HG03432 (cell line): ENCODE measurements at regions not wholly inside any gene's neighbourhood (a gene's known extent, or its start where the extent isn't known, plus 50 kb on each side); places are given as distances from the start of the nearest gene placed in this dataset.

Experiments used
- ATAC-seq: cut with Tn5 transposase; IDR thresholded peaks from one replicate; pipeline ENCODE4 v1.9.1; 2021; ENCODE audit warnings: mild to moderate bottlenecking, moderate library complexity; ENCODE audit not compliant: unreplicated experiment

DNA sequence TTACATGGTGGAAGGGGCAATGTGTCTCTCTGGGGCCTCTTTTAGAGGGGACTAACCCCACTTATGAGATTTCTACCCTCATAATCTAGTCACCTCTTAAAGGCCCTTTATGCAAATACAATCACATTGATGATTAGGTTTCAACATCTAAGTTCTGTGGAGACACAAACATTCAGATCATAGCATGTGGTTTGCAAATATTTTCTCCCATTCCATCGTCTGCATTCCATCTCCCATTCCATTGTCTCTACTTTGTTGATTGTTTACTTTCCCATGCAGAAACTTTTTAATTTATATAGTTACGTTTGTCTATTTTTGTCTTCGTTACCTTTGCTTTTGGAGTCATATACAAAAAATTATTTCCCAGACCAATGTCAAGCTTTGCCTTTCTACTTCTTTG lies 927.5 kb upstream of the INTU start:
- ATAC-seq, result no peak

DNA sequence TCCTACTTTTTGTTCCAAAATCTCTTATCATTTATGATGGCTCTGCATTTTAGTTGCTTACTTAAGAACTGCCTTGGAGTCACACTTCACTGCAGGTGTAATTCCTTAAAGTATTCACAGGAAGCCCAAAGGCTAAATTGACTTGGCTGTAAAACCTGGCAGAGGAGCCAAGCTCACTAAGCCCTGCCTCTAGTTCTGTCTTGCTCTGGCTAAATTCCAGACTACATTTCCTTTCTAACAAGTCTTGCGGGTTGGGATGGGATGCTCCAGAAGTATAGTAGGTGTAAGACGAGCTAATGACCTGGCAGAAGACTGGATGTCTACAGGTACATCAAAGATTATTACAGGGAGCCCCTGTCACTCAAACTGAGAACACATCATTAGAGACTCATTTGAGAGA lies 924.0 kb upstream of the INTU start:
- ATAC-seq, result no peak

DNA sequence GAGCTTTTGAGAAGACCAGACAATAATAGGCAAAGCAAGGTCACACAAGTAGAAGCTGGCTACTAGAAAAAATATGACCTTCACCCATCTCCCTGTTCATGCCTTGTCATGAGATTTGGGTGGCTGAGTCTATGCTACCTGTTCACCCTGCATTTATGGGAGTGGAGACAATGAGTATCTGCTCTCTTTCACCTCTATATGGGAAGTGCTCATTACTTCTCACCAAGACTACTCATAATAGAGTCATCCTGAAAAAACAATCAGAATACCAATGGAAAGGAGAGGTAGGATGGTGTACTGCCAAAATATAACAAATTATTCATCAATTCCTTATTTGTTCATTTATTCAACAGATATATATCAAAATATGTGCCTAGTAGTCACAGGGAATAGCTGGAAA lies 921.8 kb upstream of the INTU start:
- ATAC-seq, result no peak

DNA sequence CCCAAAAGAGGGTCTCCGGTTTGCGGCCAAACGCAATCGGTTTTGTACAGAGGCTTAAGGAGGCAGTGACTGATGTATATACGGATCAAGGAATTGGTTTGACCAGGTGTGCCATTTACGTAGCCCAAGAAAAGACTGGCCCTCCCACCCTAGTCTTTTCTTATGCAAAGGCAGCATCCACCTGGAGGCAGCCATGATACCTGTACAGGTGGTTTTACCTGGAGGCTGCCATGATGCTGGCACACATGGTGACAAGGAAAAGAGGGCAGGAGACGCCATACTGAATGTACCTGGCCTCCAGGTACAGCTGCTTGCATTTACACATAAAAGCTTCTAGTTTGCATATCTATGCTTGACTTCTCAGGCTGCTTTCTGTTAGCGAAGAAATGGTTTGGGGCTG lies 917.7 kb upstream of the INTU start:
- ATAC-seq, result no peak

DNA sequence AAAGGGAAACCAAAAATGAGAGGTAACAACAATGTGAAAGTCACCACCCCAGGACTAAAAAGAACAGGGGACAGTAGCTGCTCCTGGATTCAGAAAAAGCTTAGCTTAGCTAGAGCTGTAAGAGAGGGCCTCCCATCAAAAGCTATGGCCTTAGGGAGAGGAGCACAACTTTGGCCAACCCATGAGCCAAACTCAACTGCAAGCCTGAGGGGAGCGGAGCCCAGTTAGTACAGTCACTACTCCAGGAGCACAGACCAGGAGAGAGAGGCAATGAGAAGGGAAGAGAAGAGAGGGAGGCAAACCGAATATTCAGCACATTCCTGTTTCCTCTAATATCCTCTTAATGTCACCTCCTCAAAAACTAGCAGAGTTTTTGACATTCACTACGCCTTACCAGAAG lies 917.1 kb upstream of the INTU start:
- ATAC-seq, result no peak

DNA sequence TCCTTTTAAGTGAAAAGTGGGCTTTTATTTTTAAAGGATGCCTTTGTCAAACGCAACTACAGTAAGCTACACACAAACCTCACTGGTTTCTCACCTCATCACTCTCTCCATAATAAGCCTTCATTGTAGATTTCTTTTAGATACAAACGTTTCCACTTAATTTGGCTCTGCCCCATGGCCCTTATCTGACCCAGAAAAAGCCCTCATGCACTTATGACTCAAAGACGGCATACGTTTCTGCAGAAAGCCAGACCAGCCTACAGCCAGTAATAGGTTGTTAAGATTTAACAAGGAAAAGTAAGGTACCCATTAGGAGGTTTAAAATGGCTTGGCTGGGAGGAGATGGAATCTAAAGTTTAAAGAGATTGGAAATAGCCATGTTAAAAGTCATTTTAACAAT lies 914.6 kb upstream of the INTU start:
- no peak for ATAC-seq

DNA sequence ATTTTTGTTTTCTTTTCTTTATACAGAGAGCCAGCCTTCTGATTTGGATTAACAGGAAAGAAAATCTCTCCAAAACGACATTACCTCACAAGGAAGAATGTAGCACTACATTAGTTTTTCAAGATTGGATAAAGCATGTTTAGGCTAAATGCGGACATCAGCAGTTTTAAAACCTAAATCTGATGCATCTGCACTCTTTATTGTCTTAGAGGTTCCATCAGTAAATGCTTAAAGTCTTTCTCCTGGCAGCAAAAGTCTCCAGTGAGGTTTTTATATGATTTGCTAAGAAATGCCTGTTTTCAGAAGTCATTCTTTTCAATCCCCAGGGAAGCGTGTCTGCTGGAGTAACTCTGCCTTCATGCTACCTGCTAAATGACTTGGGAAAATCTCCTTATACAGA lies 912.9 kb upstream of the INTU start:
- ATAC-seq, result no peak

DNA sequence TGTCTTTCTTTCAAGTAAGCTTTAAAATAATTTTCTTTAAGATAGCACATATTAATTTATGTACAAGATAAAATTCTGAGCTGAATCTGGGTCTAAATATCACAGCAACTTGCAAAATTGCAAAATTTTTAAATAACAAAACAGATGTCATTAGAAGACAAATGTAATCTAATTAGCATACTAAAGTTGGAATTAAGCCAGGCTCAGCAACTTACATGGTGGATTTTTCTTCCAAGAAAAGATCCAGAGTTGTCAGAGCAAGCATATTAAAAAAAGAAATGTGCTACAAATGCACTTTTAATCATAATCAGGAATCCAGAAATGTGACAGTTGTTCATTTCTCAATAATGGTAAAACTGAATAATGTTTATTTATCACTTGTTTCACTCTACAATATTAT lies 906.9 kb upstream of the INTU start:
- no peak for ATAC-seq

DNA sequence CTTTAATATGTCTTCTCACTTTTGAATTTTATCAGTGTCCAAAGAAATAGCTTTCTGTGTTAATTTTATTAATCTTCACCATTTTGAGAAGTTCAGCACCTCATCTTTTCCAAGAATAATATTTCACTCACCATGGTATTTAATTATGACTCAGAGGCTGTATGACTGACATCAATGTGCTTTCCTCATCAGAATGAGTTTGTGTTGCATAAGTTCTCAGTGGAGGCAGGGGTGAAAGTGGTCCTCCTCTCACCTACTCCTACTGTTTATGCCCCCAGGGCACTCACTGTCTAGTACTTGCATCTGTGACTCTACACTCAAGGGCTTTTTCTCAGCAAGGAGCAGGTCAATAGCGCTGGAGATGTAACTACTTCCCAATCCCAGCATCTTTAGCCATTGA lies 905.3 kb upstream of the INTU start:
- ATAC-seq, result no peak

DNA sequence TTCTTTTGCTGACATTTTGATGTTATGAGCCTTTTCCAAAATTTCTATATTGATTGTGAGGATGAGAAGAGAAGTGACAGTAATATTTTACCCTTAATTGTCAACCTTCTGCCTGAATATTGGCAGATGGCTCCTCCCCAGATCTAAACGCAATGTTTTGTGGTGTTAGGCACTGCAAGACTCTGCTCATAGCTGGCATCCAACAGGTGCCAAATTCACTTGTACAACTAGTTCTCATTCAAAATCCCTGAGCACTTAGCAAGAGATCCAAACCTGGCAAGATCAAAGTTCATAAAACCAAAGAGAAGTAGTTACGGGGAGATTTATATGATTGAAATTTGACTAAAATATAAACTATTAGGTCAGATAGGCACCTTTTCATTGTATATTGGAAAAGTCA lies 901.7 kb upstream of the INTU start:
- ATAC-seq, result no peak

DNA sequence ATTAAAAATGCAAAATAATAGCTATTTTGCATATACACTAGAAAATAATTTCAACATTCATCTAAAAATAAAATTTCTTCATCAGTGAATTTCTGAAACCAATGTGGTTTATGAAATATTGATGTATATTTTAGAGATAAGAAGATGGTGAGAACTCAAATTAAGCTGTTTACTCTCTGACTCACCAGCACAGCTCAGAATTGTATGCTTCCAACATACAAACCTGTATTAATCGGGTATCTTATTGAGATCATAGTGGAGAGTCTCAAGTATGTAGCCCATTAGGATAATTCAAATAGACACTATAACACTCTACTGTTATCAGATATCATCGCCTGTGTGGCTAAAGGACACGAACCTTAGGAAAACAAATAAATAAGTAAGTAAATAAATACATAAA lies 899.5 kb upstream of the INTU start:
- ATAC-seq, result no peak

DNA sequence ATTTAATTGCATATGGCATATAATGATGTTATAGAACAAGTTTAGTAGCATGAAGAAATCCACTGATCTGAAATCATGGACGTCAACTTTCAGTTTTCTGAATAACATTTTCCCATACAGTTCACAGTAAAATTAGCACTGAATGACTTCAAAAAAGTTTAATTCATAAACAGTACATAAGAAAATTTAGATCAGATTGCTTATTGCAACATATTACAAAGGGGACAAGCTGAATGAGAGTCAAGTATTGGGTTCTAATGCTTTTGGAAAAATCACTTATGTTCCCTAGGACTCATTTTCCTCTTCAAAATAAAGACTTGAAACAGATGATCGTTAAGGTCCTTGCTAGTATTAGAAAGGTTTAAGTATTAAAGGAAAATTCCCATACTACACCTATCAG lies 898.3 kb upstream of the INTU start:
- no peak for ATAC-seq

DNA sequence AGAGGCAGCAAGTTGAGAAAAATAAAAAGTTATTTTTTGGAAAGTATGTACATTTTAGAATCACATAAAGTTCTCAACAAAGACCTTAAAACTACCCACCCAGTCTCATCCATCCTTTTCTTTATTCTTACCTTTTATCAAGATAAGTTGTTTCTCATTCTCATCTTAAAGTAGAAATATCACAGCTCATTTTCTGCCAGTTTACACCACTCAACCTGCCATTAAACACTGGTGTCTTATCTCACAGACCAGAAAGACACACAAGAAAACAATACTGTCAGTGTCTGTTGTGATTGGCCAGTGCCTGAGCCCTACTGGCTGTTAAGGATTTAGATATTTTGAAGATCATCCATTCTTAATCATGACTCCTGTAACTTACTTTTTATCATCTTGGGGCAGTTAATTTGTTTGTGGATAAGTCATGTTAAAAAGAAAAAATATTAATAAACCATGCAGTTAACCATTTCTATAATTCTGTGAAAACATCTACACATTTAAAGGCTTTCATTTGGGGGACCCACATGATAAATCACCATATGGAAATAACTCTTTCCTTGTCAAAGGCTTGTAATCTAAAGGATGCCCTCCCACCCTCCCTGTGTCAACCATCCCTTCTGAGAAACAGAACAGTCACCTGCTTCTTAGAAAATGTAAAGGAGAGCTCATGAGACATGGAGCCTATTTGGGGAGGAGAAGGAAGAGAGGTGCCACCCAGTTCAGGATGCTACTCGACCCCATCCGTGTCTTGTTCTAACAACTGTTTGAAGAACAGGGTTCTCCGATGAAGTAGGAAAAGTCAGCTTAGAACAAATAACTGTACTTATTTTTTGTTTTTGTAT lies 897.2 kb upstream of the INTU start:
- ATAC-seq, result no peak

DNA sequence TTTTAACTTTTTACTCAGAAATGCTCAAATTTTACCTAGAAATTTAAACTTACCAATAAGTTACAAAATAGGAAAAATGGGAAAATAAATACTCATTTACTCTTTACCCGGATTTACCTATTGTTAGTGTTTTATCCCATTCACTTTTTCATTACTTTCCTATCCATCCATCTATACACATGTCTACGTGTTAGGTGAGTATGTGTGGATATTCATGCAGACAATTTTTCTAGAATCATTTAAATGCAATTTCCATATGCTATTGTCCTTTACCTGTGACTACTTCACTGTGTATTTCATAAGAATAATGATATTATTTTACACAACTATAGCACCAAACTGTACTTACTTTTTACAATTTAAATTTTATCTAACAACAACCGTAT lies 896.6 kb upstream of the INTU start:
- ATAC-seq, result no peak

DNA sequence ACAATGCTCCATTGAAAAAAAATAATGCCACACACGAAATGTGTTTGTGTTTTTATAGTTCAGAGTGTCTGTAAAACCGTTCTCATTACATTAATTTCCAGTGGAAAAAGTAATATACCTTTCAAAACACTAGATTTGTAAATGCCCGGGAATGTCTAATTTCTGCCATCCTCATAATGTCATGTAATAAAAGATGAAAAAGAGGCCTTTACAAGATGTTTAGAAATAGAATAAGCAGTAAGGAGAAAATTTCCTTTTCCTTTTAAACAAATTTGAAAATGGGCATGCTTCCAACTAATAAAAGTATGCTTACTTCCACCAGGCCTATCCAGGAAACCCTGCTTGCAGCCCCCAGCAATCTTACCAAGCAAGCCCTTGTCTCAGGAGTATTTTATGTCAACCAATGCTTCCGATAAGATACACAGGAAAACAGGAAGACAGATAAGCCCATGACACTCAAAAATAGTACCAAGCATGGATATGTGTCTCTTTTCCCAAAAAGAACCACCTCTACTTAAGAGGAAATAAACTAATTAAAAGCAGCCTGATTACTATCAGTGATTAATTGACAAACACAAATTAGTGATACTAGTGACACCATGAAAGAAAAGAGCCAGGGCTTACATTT lies 894.7 kb upstream of the INTU start:
- no peak for ATAC-seq

DNA sequence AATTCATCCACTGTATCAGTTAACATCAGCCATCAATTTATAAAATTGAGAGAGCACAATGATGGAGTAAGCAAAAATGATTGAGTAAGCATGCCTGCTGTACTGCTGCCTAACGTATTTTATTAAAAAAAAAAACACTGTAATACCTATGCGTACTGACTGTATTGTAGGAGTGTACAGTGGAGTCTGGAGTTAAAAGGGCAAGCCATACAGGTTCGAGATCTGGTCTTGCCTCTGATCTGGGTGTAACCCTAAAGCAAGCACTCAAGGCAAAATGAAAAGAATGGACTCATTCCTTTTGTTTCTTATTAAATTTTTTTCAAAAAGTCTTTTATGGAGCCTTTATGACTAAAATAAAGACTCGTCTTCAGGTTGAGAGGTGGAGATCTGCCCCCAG lies 894.2 kb upstream of the INTU start:
- ATAC-seq, result no peak

DNA sequence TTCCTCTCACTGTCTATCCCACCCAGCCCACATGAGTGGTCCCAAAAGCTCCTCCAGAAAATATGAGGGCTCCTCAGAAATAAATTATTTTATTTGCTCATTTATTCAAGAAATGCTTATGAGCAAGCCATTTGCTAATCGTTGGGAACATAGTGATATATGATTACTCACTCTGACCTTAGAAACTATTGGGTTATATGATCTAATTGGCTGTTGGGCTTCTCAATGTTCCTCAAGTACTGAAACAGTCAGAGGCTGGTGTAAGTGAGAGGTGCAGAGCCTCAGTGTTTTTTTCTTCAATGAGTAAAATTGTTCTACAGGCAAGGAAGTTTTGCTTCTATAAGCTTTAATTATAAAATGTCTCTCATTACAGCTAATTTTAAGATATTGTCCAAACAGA lies 893.8 kb upstream of the INTU start:
- ATAC-seq, result no peak

DNA sequence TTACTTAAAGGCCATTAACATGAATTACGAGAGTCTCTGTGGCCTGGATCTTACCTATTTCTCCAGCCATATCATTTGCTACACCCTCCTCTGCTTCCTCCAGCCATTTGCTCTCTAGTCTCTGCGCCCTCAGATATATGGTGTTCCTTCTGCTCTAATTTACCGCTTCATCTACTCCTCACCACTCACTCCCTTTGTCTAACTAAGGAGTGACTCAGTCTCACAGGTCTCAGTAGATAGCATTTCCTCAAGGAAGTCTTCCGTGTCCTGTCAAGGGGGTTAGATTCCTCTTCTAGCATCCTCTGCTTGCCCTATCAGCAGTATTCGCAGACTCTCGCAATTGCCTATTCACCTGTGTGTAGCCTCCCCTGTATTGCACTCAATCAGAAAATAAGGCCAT lies 892.1 kb upstream of the INTU start:
- ATAC-seq, result no peak

DNA sequence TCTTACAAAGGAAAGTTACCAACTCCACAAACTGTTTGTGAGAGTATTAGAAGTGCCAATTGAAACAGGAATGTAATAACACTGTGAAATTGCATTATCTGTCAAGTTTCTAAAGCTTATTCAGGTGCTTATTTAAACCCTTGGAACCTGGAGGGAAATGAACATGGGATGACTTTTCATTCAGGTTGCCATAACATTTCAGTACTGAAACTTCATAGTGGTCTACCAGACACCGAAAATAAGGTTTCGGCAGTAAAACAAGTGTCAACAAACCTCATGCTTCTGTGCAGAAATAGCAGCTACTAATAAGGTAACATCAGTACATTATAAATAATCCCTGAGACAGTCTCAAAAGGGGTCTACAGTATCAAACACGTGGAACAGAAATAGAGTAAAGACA lies 890.7 kb upstream of the INTU start:
- peak; percentile 93 for ATAC-seq

DNA sequence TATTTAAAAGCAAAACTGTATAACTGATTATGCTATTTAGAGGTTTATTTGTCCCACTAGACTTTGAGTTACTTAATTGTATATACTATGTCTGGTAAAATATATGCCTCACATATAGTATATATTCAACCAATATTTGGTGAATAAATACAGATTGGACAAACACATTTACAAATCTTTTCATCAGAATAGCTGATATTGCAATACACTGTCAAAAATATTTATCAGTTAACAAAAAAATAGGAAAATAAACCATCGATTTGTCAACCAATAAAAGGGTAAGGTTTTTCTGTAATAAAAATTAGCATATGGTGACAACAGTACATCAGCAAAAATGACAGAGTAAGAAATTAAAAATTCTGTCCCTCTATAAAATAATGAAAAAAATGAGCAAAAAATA lies 889.9 kb upstream of the INTU start:
- ATAC-seq, result no peak

DNA sequence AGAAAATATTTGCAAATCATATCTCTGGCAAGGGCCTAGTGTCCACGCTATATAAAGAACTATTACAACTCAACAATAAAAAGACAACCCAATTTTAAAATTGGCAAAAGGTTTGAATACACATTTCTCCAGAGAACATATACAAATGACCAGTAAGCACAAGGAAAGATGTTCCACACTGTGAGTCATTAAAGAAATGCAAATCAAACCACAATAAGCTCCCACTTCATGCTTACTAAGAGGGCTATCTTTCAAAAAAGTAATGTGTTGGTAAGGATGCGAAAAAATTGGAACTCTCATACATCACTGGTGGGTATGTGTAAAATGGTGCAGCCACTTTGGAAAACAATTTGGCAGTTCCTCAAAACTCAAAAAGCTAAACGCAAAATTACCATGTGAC lies 884.0 kb upstream of the INTU start:
- no peak for ATAC-seq

DNA sequence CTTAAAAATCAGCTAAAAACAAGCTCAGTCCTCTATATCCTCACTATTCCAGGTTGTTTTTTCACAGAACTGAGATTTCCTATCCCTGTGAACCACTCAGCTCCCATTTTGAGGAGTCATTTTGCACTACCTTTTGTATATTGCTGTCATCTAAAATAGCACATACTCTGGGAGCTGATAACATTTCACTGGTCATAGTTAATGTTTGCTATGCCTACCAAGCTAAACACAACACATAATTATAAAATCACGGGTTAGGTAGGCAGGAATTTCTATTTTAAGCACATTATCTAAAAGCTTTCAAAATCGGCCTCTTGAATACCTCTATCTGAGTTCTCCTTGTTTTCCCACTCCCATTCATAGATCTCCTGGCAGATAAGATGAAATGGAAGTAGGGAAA lies 882.0 kb upstream of the INTU start:
- ATAC-seq, result no peak

DNA sequence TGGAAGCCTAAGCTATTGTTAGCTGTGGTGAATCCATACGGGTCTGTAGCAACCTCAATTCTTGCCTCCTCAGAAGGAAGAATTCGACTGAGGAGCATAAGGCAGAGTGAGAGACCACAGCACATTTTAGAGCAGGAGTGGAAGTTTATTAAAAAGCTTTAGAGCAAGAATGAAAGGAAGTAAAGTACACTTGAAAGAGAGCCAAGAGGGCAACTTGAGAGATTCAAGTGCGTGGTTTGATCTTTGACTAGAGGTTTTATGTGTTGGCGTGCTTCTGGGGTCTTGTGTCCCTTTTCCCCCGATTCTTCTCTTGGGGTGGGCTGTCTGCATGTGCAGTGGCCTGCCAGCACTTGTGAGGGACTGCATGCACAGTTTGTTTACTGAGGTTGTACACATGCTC lies 880.6 kb upstream of the INTU start:
- ATAC-seq, result no peak
